IPS-20b (cell line): ENCODE measurements at regions not wholly inside any gene's neighbourhood (a gene's known extent, or its start where the extent isn't known, plus 50 kb on each side); places are given as distances from the start of the nearest gene placed in this dataset.

Experiments used
- H3K27ac ChIP-seq: one replicate; pipeline ENCODE4 v1.5.1; 2013; ENCODE audit warnings: low read length
- H3K27me3 ChIP-seq: 2 replicates; pipeline ENCODE4 v1.6.1; 2013; ENCODE audit warnings: mild to moderate bottlenecking, low read length, inconsistent platforms; ENCODE audit not compliant: insufficient read depth
- H3K36me3 ChIP-seq: 2 replicates; pipeline ENCODE4 v1.6.1; 2013; ENCODE audit warnings: low read depth, mild to moderate bottlenecking, inconsistent platforms, low read length, moderate library complexity; ENCODE audit not compliant: insufficient read depth
- H3K4me1 ChIP-seq: 2 replicates; pipeline ENCODE4 v1.6.1; 2013; ENCODE audit warnings: mild to moderate bottlenecking, control low read depth, inconsistent platforms, low read length, moderate library complexity; ENCODE audit not compliant: insufficient read depth
- H3K4me3 ChIP-seq: 2 replicates; pipeline ENCODE4 v1.5.1; 2013; ENCODE audit warnings: mild to moderate bottlenecking, low read length, inconsistent platforms
- H3K9ac ChIP-seq: 2 replicates; pipeline ENCODE4 v1.6.1; 2013; ENCODE audit warnings: low read depth, mild to moderate bottlenecking, inconsistent platforms, low read length, moderate library complexity
- H3K9me3 ChIP-seq: 2 replicates; pipeline ENCODE4 v1.6.1; 2013; ENCODE audit warnings: mild to moderate bottlenecking, low read depth, low read length, inconsistent platforms; ENCODE audit not compliant: insufficient read depth

DNA sequence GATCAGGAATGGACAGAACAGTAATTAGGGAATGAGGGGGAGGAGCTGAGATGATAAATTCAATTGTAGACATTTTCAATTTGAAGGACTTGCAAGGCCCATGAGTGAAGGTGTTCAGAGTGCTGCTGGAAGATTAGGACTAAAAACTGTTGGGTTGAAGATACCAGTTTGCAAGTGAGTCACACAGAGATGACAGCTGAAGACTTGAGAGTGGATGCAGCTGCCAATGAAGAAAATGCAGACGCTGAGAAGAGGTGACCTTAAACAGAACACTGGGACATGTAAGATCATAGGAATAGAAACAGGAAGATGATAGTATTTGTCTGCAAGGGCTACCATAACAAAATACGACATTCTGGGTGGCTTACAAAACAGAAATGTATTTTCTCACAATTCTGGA lies 1716.5 kb upstream of the SLC10A2 start:
- peaks cover 15% of the 10 kb centered on the region; the same call in 1 of the 2 replicates for H3K4me1 ChIP-seq
- no peaks in the 10 kb centered on the region for H3K9me3 ChIP-seq
- H3K4me3 ChIP-seq, result no peak overlapping the region
- no peaks in the 10 kb centered on the region for H3K27me3 ChIP-seq
- no peak overlapping the region for H3K9ac ChIP-seq
- no peaks in the 10 kb centered on the region for H3K36me3 ChIP-seq
- no peak overlapping the region for H3K27ac ChIP-seq

DNA sequence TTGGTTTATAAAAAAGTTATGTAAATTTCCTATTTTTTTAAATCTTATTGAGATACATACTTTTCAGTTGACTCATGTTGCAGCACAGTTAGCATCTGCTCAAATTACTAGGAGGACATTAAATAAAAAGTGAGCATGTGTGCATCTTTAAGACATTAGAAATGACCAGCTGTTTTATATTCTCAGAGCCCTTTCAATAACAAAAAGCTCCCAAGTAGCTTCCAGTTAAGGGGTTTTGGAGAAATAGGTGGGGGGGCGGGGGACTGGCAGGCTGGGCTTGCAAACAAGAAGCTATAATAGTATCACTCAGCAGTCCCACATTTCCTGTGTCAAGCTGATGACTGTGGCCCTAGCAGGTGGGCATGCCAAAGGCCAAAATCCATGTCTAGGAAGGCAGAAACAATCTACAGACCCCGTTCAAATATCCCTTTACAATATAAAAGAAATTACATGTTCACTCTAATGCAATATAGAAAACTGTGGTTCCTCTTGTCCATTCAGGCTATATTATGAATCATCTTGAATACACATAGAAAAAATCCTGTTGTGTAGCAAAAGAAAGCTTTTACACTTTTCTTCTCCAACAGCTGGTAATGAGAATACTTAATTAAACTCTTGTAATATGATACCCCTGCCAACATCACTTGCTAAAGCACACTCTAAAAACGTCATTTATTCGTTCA lies 1713.2 kb upstream of the SLC10A2 start:
- Histone ChIP-seq H3K4me3 (peak overlapping the region; percentile 23; the same call in 1 of the 2 replicates), H3K4me1 (peaks cover 15% of the 10 kb centered on the region; the same call in 1 of the 2 replicates), H3K36me3 (no peaks in the 10 kb centered on the region), H3K27me3 (no peaks in the 10 kb centered on the region), H3K9me3 (no peaks in the 10 kb centered on the region), H3K9ac (no peak overlapping the region; the same call in 1 of the 2 replicates), H3K27ac (no peak overlapping the region)

GRCh38 chr13:104773775-104774174 lies 1707.6 kb upstream of the SLC10A2 start:
- Histone ChIP-seq H3K27me3 (no peaks in the 10 kb centered on the region), H3K9me3 (no peaks in the 10 kb centered on the region), H3K36me3 (no peaks in the 10 kb centered on the region), H3K27ac (no peak overlapping the region), H3K4me3 (no peak overlapping the region), H3K9ac (no peak overlapping the region), H3K4me1 (peaks cover 2% of the 10 kb centered on the region; the same call in 1 of the 2 replicates)

GRCh38 chr13:104769545-104769944 lies 1703.3 kb upstream of the SLC10A2 start:
- Histone ChIP-seq H3K4me1 (no peaks in the 10 kb centered on the region), H3K9ac (no peak overlapping the region), H3K27ac (no peak overlapping the region), H3K27me3 (no peaks in the 10 kb centered on the region), H3K36me3 (no peaks in the 10 kb centered on the region), H3K4me3 (no peak overlapping the region), H3K9me3 (no peaks in the 10 kb centered on the region)

- Histone ChIP-seq H3K27me3 (no peaks in the 10 kb centered on the region), H3K36me3 (no peaks in the 10 kb centered on the region), H3K9ac (no peak overlapping the region), H3K9me3 (no peaks in the 10 kb centered on the region), H3K4me3 (no peak overlapping the region), H3K4me1 (no peaks in the 10 kb centered on the region), H3K27ac (no peak overlapping the region)
Measured at GRCh38 chr13:104766319-104766718, 1700.1 kb upstream of the SLC10A2 start.

DNA sequence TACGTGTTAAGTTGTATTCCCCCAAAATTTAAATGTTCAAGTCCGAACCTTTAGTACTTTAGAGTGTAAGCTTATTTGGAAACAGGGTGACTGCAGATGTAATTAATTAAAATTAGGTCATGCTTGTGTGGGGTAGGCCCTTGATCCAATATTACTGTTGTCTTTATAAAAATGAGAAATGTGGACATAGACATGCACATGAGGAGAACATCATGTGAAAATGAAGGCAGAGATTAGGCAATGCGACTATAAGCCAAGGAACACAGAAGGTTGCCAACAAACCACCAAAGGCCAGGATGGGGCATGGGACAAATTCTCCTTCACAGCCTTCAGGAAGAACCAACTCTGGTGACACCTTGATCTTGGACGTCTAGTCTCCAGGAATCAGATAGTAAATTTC lies 1698.4 kb upstream of the SLC10A2 start:
- Histone ChIP-seq H3K9ac (no peak overlapping the region), H3K4me1 (no peaks in the 10 kb centered on the region), H3K27me3 (no peaks in the 10 kb centered on the region), H3K4me3 (no peak overlapping the region), H3K9me3 (no peaks in the 10 kb centered on the region), H3K36me3 (no peaks in the 10 kb centered on the region), H3K27ac (no peak overlapping the region)

DNA sequence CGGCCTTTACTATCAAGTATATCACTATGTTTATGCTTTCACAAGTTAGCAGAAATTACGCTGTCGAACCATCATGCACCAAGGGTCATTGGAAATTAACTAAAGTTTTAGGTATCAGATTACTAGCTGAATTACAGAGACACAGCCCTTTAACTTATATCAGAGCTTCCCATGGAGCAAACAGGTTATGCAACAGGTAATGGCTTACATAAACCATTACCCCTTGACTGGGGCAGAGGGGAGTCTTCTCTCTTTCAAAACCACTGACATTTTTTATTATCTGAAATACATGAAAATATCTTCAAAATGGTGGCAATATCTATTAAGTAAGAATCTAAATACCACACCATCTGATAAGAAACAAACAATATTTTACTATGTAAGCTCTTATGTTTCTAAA lies 1692.9 kb upstream of the SLC10A2 start:
- Histone ChIP-seq H3K9me3 (no peaks in the 10 kb centered on the region), H3K27me3 (no peaks in the 10 kb centered on the region), H3K27ac (no peak overlapping the region), H3K4me1 (no peaks in the 10 kb centered on the region), H3K36me3 (no peaks in the 10 kb centered on the region), H3K4me3 (no peak overlapping the region), H3K9ac (no peak overlapping the region)

DNA sequence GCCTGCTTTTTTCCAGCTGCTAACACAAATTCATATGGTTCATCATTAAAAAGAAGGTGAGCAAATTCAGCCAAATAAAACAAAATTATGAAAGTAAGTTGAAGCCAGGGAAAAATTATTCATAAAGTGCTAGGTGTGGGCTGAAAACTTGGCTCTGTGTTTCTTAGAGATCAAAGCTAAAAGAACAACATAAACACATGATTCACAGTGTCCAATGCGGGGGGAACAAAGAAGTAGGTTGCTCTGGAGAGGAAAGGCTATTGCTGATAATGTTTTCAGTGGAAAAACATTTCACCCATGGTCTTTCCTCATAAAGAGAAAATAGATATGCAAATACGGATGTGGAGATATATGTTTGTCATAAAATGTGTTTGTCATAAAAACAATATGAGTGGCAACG lies 1691.5 kb upstream of the SLC10A2 start:
- Histone ChIP-seq H3K4me3 (no peak overlapping the region), H3K27ac (no peak overlapping the region), H3K9me3 (no peaks in the 10 kb centered on the region), H3K9ac (no peak overlapping the region), H3K4me1 (no peaks in the 10 kb centered on the region), H3K27me3 (no peaks in the 10 kb centered on the region), H3K36me3 (no peaks in the 10 kb centered on the region)

- H3K9ac ChIP-seq, result no peak overlapping the region
- H3K4me1 ChIP-seq, result no peaks in the 10 kb centered on the region
- H3K9me3 ChIP-seq, result no peaks in the 10 kb centered on the region
- H3K27me3 ChIP-seq, result no peaks in the 10 kb centered on the region
- no peaks in the 10 kb centered on the region for H3K36me3 ChIP-seq
- no peak overlapping the region for H3K27ac ChIP-seq
- H3K4me3 ChIP-seq, result no peak overlapping the region
Measured at GRCh38 chr13:104750377-104750776, 1684.2 kb upstream of the SLC10A2 start.

DNA sequence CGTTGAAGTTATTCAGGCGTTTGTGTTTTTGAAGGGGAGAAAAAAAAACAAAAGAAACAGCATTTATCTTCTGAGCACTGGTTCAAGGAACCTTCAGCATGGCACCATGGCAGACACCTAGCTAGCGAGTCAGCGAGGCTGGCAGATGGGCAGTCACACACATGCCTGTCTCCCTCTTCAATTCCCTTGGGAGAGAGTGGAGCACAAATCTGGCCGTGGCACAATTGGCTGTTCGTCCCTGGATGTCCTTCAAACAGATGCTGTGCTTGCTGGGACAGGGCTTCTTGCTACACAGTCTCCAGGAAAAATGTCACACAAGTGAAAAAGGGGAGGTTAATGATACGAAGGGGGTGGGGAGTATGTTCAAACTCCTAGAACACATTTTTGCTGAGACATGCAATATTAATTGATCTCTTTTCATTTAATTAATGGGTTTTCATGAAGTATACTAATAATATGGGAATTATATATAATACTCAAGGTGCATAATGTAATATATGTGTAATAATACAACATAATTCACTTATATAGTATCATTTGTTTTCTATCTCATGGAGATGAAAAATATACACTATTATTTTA lies 1674.5 kb upstream of the SLC10A2 start:
- Histone ChIP-seq H3K27ac (no peak overlapping the region), H3K4me3 (no peak overlapping the region), H3K9ac (no peak overlapping the region), H3K36me3 (no peaks in the 10 kb centered on the region), H3K9me3 (no peaks in the 10 kb centered on the region), H3K27me3 (no peaks in the 10 kb centered on the region), H3K4me1 (no peaks in the 10 kb centered on the region)

- Histone ChIP-seq H3K9me3 (no peaks in the 10 kb centered on the region), H3K36me3 (no peaks in the 10 kb centered on the region), H3K27me3 (no peaks in the 10 kb centered on the region), H3K4me1 (no peaks in the 10 kb centered on the region), H3K9ac (no peak overlapping the region), H3K27ac (no peak overlapping the region), H3K4me3 (no peak overlapping the region)
Measured at GRCh38 chr13:104737713-104738112, 1671.5 kb upstream of the SLC10A2 start.

DNA sequence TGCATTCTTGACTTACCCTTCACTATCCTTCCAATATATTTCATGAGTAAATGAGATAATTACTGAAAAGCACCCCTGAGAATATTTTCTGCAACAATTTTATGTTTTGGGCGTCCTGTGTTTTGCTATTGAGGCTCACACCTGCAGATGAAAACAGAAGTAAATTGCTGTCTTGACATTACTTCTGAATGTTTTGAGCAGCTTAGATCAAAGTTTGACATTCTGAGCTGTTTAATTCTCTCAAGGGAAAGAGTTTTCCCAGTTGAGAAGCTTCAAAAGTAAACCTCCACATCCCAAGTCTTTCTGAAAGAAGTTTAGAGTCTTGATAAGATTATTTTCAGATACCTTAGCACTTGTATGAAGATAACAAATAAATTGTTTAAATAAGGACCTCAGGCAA lies 1667.2 kb upstream of the SLC10A2 start:
- no peaks in the 10 kb centered on the region for H3K36me3 ChIP-seq
- H3K27ac ChIP-seq, result no peak overlapping the region
- H3K9me3 ChIP-seq, result no peaks in the 10 kb centered on the region
- no peak overlapping the region for H3K9ac ChIP-seq
- H3K4me3 ChIP-seq, result no peak overlapping the region
- no peaks in the 10 kb centered on the region for H3K4me1 ChIP-seq
- H3K27me3 ChIP-seq, result no peaks in the 10 kb centered on the region
